K562 (cell line): ENCODE measurements at regions not wholly inside any gene's neighbourhood (a gene's known extent, or its start where the extent isn't known, plus 50 kb on each side); places are given as distances from the start of the nearest gene placed in this dataset.

Source experiments
- RBM15 ChIP-seq: fragments of 200-400 bp; formaldehyde crosslinking; IDR thresholded peaks from 2 replicates; pipeline ENCODE4 v1.6.1; 2018; ENCODE audit warnings: mild to moderate bottlenecking, low read length, moderate library complexity; ENCODE audit not compliant: insufficient read depth
- TF ChIP-seq, protein P1 (sequence below): fragments of 450-650 bp; IDR thresholded peaks from 2 replicates; pipeline ENCODE4 v1.6.1; 2016; ENCODE audit warnings: low read depth

DNA sequence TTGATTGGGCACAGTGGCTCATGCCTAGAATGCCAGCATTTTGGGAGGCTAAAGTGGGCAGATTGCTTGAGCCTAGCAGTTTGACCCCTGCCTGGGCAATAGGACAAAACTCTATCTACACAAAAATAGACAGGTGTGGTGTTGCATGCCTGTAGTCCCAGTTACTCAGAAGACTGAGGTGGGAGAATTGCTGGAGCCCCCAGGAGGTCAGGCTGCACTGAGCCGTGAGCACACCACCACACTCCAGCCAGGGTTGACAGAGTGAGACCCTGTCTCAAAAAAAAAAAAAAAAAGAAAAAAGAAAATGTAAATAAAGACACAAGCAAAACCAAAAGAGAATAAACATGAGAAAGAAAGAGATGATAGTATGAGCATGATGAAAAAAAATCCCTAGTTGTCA, 802.4 kb upstream of the ANO3 start (continued):
- TF ChIP-seq, protein P1, sequence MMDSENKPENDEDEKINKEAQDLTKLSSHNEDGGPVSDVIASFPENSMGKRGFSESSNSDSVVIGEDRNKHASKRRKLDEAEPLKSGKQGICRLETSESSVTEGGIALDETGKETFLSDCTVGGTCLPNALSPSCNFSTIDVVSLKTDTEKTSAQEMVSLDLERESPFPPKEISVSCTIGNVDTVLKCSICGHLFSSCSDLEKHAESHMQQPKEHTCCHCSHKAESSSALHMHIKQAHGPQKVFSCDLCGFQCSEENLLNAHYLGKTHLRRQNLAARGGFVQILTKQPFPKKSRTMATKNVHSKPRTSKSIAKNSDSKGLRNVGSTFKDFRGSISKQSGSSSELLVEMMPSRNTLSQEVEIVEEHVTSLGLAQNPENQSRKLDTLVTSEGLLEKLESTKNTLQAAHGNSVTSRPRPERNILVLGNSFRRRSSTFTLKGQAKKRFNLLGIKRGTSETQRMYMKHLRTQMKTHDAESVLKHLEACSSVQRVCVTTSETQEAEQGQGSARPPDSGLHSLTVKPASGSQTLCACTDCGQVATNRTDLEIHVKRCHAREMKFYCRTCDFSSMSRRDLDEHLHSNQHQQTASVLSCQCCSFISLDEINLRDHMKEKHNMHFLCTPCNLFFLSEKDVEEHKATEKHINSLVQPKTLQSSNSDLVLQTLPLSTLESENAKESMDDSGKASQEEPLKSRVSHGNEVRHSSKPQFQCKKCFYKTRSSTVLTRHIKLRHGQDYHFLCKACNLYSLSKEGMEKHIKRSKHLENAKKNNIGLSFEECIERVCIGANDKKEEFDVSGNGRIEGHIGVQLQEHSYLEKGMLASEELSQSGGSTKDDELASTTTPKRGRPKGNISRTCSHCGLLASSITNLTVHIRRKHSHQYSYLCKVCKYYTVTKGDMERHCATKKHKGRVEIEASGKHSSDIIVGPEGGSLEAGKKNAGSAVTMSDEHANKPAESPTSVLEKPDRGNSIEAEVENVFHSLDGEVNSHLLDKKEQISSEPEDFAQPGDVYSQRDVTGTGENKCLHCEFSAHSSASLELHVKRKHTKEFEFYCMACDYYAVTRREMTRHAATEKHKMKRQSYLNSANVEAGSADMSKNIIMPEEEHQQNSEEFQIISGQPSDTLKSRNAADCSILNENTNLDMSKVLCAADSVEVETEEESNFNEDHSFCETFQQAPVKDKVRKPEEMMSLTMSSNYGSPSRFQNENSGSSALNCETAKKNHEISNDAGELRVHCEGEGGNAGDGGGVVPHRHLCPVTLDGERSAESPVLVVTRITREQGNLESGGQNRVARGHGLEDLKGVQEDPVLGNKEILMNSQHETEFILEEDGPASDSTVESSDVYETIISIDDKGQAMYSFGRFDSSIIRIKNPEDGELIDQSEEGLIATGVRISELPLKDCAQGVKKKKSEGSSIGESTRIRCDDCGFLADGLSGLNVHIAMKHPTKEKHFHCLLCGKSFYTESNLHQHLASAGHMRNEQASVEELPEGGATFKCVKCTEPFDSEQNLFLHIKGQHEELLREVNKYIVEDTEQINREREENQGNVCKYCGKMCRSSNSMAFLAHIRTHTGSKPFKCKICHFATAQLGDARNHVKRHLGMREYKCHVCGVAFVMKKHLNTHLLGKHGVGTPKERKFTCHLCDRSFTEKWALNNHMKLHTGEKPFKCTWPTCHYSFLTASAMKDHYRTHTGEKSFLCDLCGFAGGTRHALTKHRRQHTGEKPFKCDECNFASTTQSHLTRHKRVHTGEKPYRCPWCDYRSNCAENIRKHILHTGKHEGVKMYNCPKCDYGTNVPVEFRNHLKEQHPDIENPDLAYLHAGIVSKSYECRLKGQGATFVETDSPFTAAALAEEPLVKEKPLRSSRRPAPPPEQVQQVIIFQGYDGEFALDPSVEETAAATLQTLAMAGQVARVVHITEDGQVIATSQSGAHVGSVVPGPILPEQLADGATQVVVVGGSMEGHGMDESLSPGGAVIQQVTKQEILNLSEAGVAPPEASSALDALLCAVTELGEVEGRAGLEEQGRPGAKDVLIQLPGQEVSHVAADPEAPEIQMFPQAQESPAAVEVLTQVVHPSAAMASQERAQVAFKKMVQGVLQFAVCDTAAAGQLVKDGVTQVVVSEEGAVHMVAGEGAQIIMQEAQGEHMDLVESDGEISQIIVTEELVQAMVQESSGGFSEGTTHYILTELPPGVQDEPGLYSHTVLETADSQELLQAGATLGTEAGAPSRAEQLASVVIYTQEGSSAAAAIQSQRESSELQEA, result no peak
- no peak for TF ChIP-seq RBM15
